Urothelium cell line (cell line): ENCODE measurements at regions not wholly inside any gene's neighbourhood (a gene's known extent, or its start where the extent isn't known, plus 50 kb on each side); places are given as distances from the start of the nearest gene placed in this dataset.
"Not testable (repeated sequence)": the region's sequence is repeated elsewhere in the genome, so short reads cannot be mapped to it uniquely, and the experiment has no call there.

Experiments
- DNase-seq: peaks from one replicate; pipeline ENCODE4 v3.0.0; 2011; ENCODE audit warnings: low spot score, mixed read lengths
- FAIRE-seq: peaks from 2 replicates; lab custom pipeline; 2011; peaks lifted over from hg19 to GRCh38; lab: Jason Lieb, UNC

DNA sequence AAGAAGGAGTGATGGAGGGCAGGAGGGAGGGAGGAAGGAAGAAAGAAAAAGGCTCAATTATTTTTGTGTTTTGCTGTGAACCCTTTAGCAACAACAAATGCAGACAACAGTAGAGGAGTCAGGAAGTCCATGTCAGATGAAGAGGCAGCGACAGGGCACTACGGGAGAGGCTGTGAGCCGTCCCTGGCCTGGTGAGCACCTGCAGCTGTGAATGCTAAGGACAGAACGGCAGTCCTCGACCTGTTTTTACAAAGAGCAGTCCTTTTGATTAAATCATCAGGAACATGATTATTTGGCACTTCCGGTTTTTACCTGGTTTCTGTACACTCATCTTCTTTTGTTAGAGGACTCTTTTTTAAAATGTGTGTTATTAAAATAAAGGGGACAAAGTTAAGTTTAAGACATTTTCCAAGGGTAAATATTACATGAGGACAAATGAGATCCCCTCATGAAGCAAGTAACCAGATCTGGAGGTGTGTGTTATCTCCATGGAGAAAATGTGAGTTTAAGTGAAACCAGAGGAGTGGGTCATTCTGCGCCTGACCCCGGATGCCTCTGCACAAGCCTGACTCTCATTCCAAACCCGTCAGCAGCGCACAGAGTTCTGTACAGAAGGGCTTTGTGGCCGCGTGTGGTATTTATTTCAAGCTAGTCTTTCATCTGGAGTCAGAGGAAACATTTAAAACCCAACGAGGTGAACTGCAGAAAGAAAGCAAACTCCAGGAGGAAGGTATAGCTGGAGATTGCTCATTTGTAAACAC is 492.5 kb downstream of the SOX11 start:
- no peak for FAIRE-seq
- DNase-seq, result no peak

DNA sequence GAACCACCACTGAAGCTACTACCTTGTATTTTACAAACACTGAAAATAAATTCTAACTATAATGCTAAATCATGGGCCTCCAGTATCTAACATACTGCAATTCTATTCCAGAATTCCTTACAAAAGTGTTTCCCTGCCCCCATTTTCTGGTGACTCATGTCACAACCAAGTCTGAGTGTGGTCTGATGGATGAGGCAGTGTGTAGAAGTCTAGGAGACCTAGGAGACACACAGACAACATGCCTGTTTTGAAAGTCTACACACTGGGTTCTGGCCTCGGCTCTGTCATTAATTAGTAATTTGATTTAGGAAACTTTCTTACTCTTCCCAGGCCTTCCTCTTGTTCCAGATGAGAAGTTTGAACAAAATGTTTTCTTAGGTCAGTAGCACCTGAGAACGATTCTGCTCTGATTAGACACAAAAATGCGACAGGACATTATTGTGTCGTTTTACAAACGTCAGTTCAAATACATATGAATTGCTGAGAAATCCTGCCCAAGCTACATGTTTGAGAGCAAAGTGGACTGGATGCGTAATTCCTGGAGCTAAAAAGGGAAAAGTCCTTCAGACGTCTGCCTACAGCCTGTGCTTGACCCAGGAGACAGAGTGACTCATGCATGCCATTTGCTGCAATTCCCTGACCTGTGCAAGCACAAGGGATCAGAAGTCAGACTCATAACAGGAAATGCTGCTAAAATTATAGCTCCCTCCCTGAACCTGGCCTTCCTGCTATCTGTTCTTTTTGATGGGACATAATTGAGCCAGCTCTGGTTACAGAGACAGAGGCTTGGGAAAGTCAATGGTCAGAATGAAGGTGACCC is 494.4 kb downstream of the SOX11 start:
- peak; percentile 62 for DNase-seq
- peak; percentile 63 for FAIRE-seq

DNA sequence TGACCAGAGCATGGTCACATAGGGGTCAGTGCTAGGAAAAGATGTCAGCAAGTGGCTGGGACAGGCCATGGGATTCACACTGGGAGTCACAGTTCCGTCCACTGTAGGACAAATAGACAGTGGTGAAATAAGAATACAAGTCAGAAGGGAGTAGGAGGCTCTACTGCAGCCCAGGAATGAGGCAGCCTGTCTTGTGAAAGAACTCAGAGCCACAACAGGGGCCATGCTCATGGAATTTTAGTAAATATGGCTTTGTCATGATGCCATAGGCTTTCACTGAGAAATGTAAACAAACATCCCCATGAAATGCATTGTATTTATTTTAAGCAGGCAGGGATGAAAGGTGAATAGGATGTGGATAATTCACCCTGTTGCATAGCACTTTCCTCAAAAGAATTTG is 504.3 kb downstream of the SOX11 start:
- no peak for DNase-seq
- no peak for FAIRE-seq

DNA sequence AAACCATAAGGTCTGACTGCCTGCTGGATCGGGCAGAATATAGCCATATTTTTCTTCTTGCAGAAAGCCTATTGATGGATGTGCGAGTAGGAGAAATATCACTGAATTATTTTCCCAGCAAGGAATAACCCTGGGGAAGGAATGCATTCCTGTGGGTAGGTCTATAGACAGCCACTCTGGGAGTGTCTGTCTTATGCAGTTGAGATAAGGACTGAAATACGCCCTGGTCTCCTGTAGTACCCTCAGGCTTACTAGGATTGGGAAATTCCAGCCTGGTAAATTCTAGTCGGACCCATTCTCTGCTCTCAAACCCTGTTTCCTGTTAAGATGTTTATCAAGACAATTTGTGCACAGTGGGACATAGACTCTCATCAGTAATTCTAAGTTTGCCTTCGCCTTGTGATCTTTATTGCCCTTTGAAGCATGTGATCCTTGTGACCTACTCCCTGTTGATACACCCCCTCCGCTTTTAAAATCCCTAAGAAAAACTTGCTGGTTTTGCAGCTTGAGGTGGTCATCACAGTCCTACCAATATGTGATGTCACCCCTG is 506.3 kb downstream of the SOX11 start:
- not testable (repeated sequence) for FAIRE-seq

DNA sequence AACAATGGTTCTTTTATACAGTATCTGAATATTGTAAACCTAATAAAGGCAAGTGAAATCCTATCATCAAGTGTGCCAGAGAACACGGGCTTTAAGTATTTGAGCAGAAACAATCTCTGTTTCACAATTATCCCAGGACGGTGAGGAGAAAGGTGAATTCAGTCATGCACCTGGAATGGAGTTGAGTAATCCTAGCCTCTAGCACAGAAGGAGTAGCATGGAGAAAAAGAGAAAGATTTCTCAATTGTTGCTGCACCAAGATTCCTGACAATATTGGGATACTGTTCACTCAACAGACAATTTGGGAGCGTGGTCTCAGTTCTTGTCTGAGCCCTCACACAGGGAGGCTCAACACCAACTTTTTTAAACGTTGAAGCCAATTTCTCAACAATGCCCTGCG is 510.6 kb downstream of the SOX11 start:
- no peak for DNase-seq
- FAIRE-seq, result no peak

More for the DNA sequence above, 506.3 kb downstream of the SOX11 start:
- DNase-seq, result not testable (repeated sequence)

DNA sequence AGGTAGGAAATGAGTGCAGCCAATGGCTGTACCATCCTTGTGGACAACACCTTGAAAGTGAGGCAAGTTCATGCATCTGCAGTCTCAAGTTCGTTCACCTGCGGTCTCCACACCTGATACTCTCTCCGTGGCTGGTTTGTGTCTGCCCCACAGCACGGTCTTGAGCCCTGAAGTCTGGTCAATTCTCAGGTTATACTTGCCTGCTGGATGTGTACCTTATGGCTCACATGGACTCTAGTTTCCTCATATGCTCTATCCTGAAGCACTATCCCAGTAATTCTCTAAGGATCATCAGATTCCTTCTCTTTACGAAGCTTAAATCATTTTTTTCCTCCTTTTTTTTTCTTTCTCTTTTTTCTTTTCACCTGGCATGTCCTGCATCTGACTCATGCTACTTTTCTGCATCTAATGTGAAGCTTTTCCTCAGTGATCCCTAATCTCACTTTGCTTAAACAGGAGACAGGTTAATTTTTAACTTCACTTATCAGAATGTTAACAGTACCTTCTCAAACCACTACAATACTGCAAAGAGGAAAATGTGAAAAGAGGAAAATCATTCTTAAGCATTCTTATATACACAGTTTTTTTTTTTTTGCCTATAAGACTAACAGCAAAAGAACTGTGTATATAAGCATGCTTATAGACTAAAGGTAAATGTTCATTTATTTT is 511.2 kb downstream of the SOX11 start:
- FAIRE-seq (peak; percentile 30), DNase-seq (no peak)

DNA sequence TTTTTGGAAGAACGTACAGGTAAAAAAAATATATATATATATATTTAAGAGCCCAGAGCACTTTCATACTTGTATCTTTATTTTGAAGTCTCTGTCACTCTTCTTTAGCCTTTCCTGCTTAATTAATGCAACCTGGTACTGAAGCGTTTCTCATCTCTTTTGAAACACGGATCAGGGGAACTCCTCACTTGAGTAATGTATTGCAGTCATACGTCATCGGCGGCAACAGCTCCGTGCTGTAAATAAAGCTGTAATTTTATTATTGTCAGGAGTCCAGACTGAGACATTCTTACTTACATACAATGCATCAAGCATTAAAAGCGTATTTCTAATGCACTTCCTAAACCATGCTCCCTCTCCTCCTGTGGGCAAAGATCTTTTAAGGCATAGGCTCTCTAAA is 514.7 kb downstream of the SOX11 start:
- FAIRE-seq, result no peak
- no peak for DNase-seq

DNA sequence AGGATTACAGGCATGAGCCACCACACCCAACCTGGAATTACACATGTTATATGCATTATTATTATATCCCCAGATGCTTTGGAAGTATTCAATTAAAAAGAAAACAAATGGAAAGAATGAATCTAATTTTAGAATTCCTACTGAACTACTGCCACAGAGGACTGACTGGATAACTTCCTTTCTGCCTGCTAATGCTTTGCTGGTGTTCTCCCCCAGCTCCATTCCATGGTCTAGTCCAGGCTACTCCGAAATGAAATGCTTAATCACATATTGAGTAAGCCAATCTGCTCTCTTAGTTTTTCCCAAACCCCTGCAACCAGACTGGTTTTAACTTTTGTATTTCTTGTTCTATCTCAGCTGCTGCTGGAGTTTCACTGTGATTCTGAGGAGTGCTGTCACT is 519.1 kb downstream of the SOX11 start:
- FAIRE-seq (no peak), DNase-seq (no peak)

DNA sequence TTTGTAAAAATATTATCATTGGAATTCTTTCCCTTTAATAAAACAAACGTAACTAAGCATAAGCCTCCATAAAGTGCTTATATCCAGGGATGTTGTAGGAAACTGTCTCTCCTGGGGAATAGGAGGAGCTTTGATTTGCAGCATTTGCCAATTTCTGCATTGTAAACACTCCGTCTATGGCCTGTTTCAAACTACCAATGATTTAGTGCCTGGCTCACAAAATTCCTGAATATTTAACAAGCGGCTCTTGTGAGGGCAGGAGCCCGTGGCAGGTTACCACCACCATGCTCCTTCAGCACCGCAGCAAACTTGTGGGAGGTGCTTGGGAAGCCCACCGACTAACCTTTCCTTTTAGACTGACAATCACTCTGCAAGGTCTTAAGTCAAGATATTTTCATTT is 520.3 kb downstream of the SOX11 start:
- FAIRE-seq (no peak), DNase-seq (no peak)

DNA sequence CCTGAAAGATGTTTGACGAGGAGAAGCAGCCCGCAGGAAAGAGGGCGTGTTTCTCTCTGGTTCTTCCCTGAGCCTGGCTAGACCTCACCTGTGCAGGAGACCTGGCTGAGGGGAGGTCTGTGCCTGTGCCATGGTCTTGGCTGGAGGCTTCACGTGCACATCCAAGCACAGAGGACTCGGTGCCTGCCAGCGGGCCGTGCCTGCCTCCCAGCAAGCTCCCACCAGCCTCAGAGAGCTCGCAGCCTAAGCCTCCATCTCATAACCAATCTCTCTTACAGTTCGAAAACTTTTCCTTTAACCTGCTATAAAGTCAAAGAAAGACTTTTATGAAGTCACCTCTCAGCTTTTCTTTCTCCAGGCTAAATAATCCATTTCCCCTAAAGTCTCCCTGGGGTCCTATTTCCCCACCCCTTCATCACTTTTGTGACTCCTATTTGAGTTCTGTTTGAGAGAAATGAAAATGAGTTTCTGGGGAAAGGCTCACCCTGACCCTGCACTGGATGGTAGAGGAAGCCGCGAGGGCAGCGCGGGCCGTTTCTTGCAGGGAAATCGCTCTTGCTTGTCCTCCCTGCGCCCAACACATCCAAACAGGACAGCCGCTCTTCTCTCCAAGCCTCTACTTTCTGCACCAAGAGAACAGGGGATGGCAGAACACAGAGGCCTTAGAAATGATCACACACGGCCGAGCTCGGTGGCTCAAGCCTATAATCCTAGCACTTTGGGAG is 521.0 kb downstream of the SOX11 start:
- DNase-seq, result no peak
- no peak for FAIRE-seq

DNA sequence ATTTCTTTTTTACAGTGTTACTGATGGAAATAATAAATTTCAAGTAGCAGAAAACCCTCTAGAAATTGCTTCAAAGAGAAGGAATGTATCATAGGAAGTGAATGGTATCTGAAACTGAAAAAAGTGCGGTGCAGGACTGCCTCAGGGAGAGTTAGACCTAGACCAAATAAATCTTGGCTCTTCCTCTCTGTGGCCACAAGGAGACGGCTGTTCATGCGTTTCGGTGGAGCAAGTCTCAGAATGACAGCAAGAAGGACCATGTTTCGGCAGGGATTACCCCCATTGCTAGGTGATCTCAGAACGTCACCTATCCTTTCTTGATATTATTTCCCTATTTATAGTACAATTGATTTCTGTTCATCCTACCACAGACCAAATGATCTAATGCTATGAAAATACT is 522.3 kb downstream of the SOX11 start:
- FAIRE-seq (no peak), DNase-seq (no peak)

DNA sequence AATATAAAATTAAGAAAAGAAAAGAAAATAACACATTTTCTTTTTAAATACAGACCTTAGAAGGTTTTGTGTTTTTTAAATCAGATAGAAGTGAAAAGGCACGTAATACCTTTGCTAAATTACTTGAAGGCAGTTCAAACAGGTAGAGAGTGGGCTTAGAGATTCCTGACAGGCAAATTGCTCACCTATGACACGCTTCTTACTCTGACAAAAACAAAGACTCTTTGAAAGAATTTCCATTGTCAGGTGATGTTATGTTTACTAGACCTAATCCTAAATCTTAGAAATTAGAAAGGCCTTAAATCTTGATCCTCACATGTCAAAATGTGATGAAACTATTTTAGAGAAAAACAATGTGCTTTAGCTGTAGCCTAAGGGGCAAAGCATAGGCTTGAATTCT is 522.9 kb downstream of the SOX11 start:
- FAIRE-seq (no peak), DNase-seq (no peak)

DNA sequence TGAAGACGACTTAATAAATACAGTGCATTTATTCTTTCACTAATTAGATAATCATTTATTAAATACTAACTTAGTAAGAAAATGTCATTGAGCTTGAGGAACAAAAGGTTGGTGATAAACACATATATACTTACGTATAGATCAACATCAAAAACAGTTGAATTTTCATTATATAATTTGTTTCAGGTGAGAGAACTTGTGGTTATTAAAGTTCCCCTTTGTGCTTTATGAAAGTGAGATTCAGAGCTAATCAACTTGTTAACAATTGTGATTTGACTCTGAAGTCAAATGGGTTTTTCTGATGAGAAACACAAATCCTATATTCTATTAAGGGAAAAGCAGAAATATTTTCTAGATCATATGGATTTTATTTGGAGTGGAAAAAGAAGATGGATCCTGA is 524.0 kb downstream of the SOX11 start:
- FAIRE-seq (no peak), DNase-seq (no peak)

DNA sequence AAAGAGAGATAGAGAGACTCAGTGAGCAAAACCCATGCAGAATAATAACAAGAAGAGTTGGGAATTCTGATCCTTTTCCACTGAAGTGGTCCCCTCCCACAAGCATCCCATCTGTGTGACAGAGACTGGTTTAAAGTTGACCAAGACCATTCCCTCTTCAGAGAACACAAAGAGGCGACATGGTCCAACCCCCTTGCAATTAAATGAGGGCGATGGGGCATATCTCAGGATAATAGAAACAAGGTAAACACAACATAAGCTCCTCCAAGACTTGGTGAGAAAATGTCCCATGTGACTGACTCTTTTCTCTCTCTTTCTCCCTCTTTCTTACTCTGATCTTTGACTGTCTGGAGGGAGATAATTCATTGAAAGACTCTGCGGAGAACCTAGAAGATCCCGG is 526.7 kb downstream of the SOX11 start:
- DNase-seq (no peak), FAIRE-seq (no peak)

DNA sequence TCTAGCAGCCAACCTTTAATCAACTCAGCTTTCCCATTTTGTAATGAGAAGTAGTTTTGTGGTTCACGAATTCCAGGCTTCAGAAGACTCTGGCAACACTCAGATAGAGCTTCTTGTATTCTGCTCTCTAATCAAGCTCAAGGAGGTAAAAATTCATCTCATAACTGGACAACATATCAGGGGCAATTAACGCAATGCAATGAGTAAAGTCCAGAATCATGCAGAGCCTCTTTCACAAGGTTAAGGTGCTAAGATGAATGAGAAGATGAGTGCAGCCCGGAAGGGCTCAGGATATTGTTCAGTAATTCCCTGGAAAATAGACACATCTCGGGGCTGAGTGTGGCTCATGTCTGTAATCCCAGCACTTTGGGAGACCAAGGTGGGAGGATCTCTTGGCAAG is 527.7 kb downstream of the SOX11 start:
- DNase-seq, result no peak
- no peak for FAIRE-seq

DNA sequence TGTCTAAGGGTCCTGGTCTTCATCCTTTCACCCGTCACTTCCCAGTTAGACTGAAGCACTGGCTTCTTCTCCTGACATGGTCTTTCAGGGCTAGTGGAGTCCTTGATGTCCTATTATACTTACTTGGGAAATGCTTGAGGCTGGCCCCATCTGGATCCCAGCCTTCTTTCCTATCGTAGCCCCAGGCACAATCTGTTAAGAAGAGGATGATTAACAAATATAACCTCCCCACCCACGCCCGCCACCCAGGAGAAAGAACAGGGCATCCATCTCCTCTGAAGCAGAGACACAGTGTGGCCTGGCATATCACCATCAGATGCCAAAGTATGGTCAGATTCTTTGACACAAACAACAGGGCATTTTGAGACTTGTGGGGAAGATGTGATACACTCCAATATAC is 530.1 kb downstream of the SOX11 start:
- DNase-seq (no peak), FAIRE-seq (no peak)

DNA sequence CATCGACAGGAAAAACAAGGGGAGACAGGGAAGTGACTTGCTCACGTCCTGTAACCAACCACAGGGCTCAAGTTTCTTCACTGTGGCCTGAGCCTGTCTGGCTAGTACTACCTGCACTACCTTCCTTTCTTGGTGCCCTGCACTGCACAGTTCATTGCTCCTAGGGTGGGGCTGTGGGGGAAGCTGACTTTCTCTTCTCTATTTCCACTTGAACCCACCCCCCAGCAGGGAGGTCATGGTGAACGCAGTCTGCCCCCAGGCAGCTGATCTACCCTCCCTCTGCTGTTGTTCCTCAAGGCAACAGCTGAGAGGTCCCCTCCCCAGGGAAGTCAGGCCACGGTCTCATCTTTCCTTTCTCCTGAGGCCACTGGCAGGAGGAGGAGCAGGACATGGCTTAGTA is 532.1 kb downstream of the SOX11 start:
- no peak for FAIRE-seq
- DNase-seq, result no peak

DNA sequence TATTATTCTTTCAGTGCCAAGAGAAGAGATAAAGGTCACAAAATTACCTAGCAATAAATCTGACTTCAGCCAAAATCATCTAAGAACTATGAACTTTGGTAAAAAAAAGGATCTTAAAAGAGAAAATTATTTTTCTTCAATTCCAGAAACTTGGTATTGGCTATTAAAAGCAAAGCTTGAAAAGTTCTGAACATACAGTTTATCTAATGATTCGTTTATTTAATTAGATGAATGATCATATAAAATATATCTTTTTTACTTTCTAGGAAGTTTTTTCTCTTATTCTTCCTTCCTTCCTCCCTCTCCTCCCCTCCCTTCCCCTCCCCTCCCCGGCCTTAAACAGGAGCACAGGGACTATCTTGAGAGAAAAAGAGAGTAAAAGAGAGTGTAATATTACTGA is 536.1 kb downstream of the SOX11 start:
- DNase-seq, result no peak
- FAIRE-seq, result no peak

DNA sequence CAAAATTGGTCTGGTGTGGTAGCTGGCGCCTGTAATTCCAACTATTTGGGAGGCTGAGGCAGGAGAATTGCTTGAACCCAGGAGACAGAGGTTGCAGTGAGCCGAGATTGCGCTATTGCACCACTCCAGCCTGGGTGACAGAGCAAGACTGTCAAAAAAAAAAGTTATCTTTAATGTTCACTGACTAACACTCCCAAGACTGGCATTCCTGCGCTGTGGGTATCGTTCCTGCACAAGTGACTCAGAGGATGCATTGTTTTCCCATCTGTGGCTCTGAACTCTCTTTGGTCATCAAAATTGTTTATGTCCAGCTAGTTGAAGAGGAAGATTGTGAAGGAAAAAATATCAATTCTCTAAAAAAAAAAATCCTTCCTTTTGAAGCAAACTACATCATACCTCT is 539.0 kb downstream of the SOX11 start:
- FAIRE-seq (no peak), DNase-seq (peak; percentile 57)

DNA sequence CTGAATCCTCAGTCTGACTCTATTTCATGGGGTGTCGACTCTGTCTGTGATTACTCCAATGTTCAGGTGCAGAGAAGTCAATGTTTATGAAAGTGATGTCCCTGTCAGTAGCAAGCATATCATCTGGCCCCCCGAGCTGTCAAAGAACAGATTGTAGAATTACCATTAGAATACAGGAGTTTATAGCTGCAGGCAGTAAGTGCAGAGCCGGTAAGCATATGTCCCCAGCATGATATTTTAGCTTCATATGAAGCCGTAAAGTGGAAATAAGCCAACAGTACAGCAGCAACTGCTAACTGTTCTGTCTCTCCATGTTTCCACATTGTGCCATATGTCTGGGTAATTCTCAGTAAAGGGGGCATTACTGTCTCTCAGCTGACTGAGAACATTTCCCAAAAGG is 541.8 kb downstream of the SOX11 start:
- DNase-seq (no peak), FAIRE-seq (no peak)

DNA sequence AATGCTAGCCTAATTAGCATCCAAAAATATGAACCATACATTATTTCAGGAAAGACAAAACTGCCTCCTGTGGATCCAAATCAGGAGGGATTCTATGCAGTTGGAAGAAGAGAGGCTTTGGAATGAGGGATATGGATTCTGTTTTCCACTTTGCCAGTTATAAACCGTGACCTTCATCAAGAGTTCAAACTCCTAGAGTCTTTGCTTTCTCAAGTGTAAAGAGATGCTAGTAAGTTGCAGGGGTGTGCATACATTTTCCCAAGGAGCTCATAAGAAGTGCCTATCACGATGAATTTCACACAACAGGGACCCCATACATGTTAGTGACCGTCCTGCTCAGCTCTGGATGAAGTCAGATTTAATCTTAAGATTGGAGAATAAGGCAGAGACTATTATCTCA is 542.5 kb downstream of the SOX11 start:
- DNase-seq, result no peak
- no peak for FAIRE-seq
